Right lobe of liver (tissue), 6 donors: ENCODE measurements at regions not wholly inside any gene's neighbourhood (a gene's known extent, or its start where the extent isn't known, plus 50 kb on each side); places are given as distances from the start of the nearest gene placed in this dataset.

Experiments
- ATAC-seq, 4 donors: fragments of 200-7000 bp; cut with Tn5 transposase; one replicate each; pipeline ENCODE4 v1.9.1; 2020; ENCODE audit warnings: mild to moderate bottlenecking in 4 of 4, moderate library complexity in 4 of 4
- DNase-seq, 3 donors: peaks; one replicate each; pipeline ENCODE4 v3.0.0-alpha.2; 2020
- H3K27ac ChIP-seq, 3 donors: fragments of 200-600 bp; one replicate each; pipeline ENCODE4 v1.8.0; 2022
- H3K27me3 ChIP-seq, 2 donors: fragments of 200-600 bp; one replicate each; pipeline ENCODE4 v1.8.0; 2022
- H3K36me3 ChIP-seq, 4 donors: fragments of 200-600 bp; sonication (generic) in 1 of 4; one replicate each; pipeline versions ENCODE4 v1.5.1 to v1.8.0; 2017 to 2022; ENCODE audit warnings: control low read depth in 1 of 4
- H3K4me1 ChIP-seq, 4 donors: fragments of 200-600 bp; sonication (generic) in 1 of 4; one replicate each; pipeline versions ENCODE4 v1.5.1 to v1.8.0; 2017 to 2022; ENCODE audit warnings: control low read depth in 1 of 4
- H3K4me3 ChIP-seq, 3 donors: fragments of 200-600 bp; one replicate each; pipeline ENCODE4 v1.8.0; 2022
- H3K9me3 ChIP-seq, 4 donors: fragments of 200-600 bp; sonication (generic) in 1 of 4; one replicate each; pipeline versions ENCODE4 v1.5.1 to v1.8.0; 2017 to 2022; ENCODE audit warnings: control low read depth in 1 of 4
- POLR2A ChIP-seq: fragments of 450-650 bp; IDR thresholded peaks from one replicate; pipeline ENCODE4 v1.6.1; 2017; ENCODE audit warnings: antibody characterized with exemption, mild to moderate bottlenecking
- WGBS: methylation state at CpG from one replicate; pipeline ENCODE4 v1.1.6; 2018; ENCODE audit warnings: low coverage, low lambda C conversion rate; ENCODE audit not compliant: insufficient coverage; ENCODE audit errors: missing lambda C conversion rate; 5-methylcytosine and 5-hydroxymethylcytosine counted together
- intact Hi-C, 2 donors: fragments of 100-400 bp; cut with DNase I; formaldehyde crosslinking; loops; one replicate each; pipeline versions ENCODE4 v1.11.2 to v1.14.1; 2022
- TF ChIP-seq, protein P1 (sequence below), 4 donors: fragments of 200-600 bp in 3 of 4; fragments of 450-650 bp in 1 of 4; IDR thresholded peaks; one replicate each; pipeline versions ENCODE4 v1.5.1 to v1.8.0; 2016 to 2022; ENCODE audit warnings: antibody characterized with exemption in 4 of 4, mild to moderate bottlenecking in 2 of 4
- donor health status: DM: no; HTN: yes; CAD: no.
- donor health status: DM: no; HTN: no; CAD: no.
- donor health status: DM: no; HTN: no; CAD: no.
- donor health status: DM: no; HTN: yes; CAD: no.
- donor health status: DM: no; HTN: yes; CAD: no.

DNA sequence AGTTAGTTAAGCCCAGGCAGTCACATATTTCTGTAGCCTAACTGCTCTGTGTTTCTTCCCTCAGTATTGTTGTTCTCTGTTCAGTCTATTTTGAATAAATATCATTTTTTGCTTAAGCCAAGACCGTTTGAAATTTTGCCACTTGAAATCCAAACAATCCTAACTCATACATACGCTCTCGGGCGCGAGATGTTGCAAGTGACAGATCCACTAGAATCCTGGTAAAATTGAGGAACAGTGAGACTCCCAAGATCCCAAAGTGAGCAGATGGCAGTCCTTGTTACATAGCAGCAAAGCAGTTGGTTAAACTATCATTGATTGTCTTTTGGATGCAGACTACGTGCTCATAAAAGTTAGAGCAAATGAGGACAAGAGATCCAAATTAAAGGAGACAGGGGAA is 625.4 kb downstream of the TBL1XR1 start:
- intact Hi-C loops, result no loop called here
- no peak overlapping the region for H3K27ac ChIP-seq
- H3K9me3 ChIP-seq, result no peaks in the 10 kb centered on the region
- no peaks in the 10 kb centered on the region for H3K4me1 ChIP-seq
- no peak overlapping the region for H3K4me3 ChIP-seq
- no peaks in the 10 kb centered on the region for H3K27me3 ChIP-seq
- H3K36me3 ChIP-seq, result no peaks in the 10 kb centered on the region
- WGBS, result 76% methylated on average over 6 of the region's 6 CpGs
- TF ChIP-seq POLR2A, result no peak
- DNase-seq, result no peak
- ATAC-seq, result no peak

DNA sequence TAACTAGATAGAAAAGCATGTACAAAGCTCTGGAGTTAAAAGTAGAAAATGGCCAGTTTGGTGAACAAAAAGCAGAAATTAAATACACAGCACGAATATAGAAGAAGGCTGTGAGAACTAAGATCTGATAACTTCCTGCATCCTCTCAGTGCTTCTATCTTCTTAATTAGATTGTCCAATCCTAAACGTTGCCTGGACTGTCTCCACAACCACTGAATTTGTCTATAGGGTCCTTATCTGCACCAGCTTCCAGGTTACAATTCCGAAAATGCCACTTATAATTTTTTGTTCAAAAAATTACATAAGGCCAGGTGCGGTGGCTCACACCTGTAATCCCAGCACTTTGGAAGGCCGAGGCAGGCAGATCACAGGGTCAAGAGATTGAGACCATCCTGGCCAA is 626.3 kb downstream of the TBL1XR1 start:
- intact Hi-C loops, result no loop called here
- WGBS, result 60% methylated on average over 5 of the region's 5 CpGs

DNA sequence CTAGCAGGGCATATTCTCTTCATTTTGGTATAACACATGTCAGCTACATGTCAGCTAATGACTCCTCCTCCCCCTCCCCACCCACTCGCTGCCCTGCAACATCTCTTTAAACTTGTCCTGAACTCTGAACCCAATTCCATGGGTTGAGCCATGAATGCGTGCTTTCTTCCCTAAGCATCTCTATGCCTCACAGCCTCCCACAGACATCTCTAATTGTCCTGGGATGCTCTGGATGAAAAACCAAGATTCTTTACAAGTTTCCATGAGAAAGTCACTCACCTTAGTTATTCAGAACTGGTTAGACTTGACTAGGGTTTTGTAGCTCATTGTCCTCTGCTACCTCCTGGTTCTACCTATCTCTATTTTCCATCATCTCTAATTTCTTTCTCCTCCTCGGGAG is 629.1 kb downstream of the TBL1XR1 start:
- H3K36me3 ChIP-seq, result no peaks in the 10 kb centered on the region
- H3K4me3 ChIP-seq, result no peak overlapping the region
- no peaks in the 10 kb centered on the region for H3K27me3 ChIP-seq
- DNase-seq, result no peak
- TF ChIP-seq POLR2A, result no peak
- TF ChIP-seq, protein P1, sequence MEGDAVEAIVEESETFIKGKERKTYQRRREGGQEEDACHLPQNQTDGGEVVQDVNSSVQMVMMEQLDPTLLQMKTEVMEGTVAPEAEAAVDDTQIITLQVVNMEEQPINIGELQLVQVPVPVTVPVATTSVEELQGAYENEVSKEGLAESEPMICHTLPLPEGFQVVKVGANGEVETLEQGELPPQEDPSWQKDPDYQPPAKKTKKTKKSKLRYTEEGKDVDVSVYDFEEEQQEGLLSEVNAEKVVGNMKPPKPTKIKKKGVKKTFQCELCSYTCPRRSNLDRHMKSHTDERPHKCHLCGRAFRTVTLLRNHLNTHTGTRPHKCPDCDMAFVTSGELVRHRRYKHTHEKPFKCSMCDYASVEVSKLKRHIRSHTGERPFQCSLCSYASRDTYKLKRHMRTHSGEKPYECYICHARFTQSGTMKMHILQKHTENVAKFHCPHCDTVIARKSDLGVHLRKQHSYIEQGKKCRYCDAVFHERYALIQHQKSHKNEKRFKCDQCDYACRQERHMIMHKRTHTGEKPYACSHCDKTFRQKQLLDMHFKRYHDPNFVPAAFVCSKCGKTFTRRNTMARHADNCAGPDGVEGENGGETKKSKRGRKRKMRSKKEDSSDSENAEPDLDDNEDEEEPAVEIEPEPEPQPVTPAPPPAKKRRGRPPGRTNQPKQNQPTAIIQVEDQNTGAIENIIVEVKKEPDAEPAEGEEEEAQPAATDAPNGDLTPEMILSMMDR (IDR thresholded peaks at IDR 0.05), result no peak
- H3K9me3 ChIP-seq, result no peaks in the 10 kb centered on the region
- no peaks in the 10 kb centered on the region for H3K4me1 ChIP-seq
- no peak for ATAC-seq
- no peak overlapping the region for H3K27ac ChIP-seq
- 50% methylated on average over 3 of the region's 3 CpGs for WGBS
- intact Hi-C loops, result no loop called here

More for the DNA sequence above, 626.3 kb downstream of the TBL1XR1 start:
- H3K27ac ChIP-seq, result no peak overlapping the region
- H3K9me3 ChIP-seq, result no peaks in the 10 kb centered on the region
- ATAC-seq (no peak), DNase-seq (no peak)
- H3K27me3 ChIP-seq, result no peaks in the 10 kb centered on the region
- TF ChIP-seq, protein P1 (IDR thresholded peaks at IDR 0.05), result no peak
- TF ChIP-seq POLR2A, result no peak
- H3K4me3 ChIP-seq, result no peak overlapping the region
- H3K4me1 ChIP-seq, result no peaks in the 10 kb centered on the region
- no peaks in the 10 kb centered on the region for H3K36me3 ChIP-seq

DNA sequence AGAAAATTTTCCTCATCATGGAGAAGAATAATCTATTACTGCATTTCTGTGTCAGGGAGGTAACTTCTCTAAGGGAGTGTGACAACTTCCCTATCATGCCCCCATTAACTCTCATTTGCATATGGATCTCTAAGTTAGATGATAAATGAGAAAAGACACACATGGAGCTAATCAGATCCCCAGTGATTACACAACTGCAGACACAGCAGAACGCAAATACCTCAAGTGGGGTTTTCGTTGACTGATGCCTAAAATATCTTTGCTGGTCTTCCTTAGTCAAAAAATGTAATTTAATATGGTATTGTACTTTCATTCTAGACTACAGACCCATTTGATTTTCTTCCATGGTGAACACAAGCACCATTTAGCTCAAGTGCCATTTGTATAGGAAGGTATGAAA is 630.5 kb downstream of the TBL1XR1 start:
- H3K36me3 ChIP-seq, result no peaks in the 10 kb centered on the region
- ATAC-seq (no peak), DNase-seq (no peak)

DNA sequence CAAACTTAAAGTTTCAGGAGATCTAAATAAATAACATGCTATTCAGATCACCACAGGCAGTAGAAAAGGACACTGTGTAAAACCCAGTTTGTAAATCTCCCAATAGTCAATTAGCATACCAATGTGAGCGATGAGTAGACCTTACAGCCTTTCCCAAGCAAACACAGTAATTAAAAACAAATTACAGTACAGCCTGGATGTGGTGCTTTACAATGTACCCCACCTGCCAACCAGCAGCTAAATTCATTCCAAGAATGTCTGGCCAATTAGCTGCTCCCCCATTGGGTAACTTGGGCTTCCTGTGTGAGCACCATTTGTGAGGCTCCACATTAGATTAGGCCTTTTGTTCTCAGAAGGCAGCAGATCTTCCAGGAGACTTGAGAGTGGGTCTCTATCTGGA is 635.0 kb downstream of the TBL1XR1 start:
- no peaks in the 10 kb centered on the region for H3K27me3 ChIP-seq

More for the DNA sequence above, 630.5 kb downstream of the TBL1XR1 start:
- H3K9me3 ChIP-seq, result no peaks in the 10 kb centered on the region
- no peaks in the 10 kb centered on the region for H3K4me1 ChIP-seq
- intact Hi-C loops, result no loop called here
- H3K27ac ChIP-seq, result no peak overlapping the region
- TF ChIP-seq, protein P1 (IDR thresholded peaks at IDR 0.05), result no peak
- TF ChIP-seq POLR2A, result no peak
- H3K27me3 ChIP-seq, result no peaks in the 10 kb centered on the region
- no peak overlapping the region for H3K4me3 ChIP-seq
- WGBS, result 39% methylated on average over 2 of the region's 2 CpGs

More for the DNA sequence above, 635.0 kb downstream of the TBL1XR1 start:
- H3K4me3 ChIP-seq, result no peak overlapping the region
- ATAC-seq (no peak), DNase-seq (no peak)
- H3K27ac ChIP-seq, result no peak overlapping the region
- no peaks in the 10 kb centered on the region for H3K4me1 ChIP-seq
- intact Hi-C loops, result no loop called here
- TF ChIP-seq POLR2A, result no peak
- TF ChIP-seq, protein P1 (IDR thresholded peaks at IDR 0.05), result no peak
- no peaks in the 10 kb centered on the region for H3K9me3 ChIP-seq
- WGBS, result 83% methylated on average over 1 of the region's 1 CpG
- H3K36me3 ChIP-seq, result no peaks in the 10 kb centered on the region
